Coronary artery (tissue), 2 donors: ENCODE measurements at regions not wholly inside any gene's neighbourhood (a gene's known extent, or its start where the extent isn't known, plus 50 kb on each side); places are given as distances from the start of the nearest gene placed in this dataset.

Source experiments
- DNase-seq: peaks from one replicate; pipeline ENCODE4 v3.0.0-alpha.2; 2017; ENCODE audit warnings: low spot score
- H3K27ac ChIP-seq, 2 donors: fragments of 200-600 bp; sonication (generic); one replicate each; pipeline ENCODE4 v1.5.1; 2016 to 2019
- H3K4me3 ChIP-seq: fragments of 200-600 bp; sonication (generic); 2 replicates; pipeline ENCODE4 v1.5.1; 2016; ENCODE audit warnings: mild to moderate bottlenecking, moderate library complexity
- TF ChIP-seq, protein P1 (sequence below): fragments of 200-600 bp; sonication (generic); IDR thresholded peaks from one replicate; pipeline ENCODE4 v1.5.1; 2019; ENCODE audit warnings: antibody characterized with exemption

DNA sequence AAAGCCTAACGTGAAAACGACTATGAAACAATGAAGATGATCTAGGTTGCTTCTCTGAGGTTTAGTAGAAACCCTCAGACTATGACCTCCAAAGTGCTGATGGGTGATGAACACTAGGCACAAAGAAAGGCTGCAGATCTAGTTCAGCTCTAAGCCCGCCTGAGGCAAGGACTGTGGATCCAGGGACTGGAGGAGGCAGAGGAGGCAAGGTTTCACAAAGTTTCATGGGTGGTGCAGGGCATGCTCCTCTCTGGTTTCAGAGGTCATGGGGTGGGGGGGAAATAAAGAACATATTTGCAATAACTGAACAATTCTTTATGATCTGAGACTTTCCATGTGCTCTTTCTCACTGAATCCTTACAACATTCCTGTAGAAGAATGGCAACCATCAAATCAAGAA lies 679.2 kb downstream of the NTRK3 start:
- Histone ChIP-seq H3K4me3 (no peak overlapping the region), H3K27ac (no peak overlapping the region)
- TF ChIP-seq, protein P1, sequence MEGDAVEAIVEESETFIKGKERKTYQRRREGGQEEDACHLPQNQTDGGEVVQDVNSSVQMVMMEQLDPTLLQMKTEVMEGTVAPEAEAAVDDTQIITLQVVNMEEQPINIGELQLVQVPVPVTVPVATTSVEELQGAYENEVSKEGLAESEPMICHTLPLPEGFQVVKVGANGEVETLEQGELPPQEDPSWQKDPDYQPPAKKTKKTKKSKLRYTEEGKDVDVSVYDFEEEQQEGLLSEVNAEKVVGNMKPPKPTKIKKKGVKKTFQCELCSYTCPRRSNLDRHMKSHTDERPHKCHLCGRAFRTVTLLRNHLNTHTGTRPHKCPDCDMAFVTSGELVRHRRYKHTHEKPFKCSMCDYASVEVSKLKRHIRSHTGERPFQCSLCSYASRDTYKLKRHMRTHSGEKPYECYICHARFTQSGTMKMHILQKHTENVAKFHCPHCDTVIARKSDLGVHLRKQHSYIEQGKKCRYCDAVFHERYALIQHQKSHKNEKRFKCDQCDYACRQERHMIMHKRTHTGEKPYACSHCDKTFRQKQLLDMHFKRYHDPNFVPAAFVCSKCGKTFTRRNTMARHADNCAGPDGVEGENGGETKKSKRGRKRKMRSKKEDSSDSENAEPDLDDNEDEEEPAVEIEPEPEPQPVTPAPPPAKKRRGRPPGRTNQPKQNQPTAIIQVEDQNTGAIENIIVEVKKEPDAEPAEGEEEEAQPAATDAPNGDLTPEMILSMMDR, result no peak
- DNase-seq, result no peak

- Histone ChIP-seq H3K4me3 (no peak overlapping the region), H3K27ac (no peak overlapping the region)
- no peak for DNase-seq
- TF ChIP-seq, protein P1, result no peak
These were observed 679.9 kb downstream of the NTRK3 start for GRCh38 chr15:87576486-87577176.

DNA sequence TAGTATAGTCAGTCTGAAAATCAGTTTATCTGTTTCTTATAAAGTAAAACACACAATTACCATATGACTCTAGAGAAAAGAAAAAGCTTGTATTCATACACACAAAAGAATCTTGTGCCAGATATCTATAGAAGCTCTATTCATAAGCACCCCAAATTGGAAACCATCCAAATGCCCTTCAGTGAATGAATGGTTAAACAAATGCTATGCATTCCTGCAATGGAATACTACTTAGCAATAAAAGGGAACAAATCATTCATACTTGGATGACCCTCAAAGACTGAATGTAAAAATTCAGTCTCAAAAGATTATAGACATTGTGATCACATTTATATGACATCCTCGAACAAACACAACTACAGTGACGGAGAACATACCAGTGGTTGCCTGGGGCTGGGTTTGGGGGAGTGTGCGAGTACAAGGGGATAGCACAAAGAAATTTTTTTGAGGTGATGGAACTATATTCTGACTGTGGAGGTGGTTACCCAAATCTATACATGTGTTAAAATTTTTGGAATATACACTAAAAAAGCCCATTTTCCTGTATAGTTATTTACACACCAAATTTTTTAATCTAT lies 680.6 kb downstream of the NTRK3 start:
- TF ChIP-seq, protein P1, result no peak
- no peak for DNase-seq
- H3K27ac ChIP-seq, result no peak overlapping the region
- no peak overlapping the region for H3K4me3 ChIP-seq

- Histone ChIP-seq H3K27ac (no peak overlapping the region), H3K4me3 (no peak overlapping the region)
- no peak for DNase-seq
- TF ChIP-seq, protein P1, result no peak
These were observed 683.0 kb downstream of the NTRK3 start for GRCh38 chr15:87573534-87573933.

DNA sequence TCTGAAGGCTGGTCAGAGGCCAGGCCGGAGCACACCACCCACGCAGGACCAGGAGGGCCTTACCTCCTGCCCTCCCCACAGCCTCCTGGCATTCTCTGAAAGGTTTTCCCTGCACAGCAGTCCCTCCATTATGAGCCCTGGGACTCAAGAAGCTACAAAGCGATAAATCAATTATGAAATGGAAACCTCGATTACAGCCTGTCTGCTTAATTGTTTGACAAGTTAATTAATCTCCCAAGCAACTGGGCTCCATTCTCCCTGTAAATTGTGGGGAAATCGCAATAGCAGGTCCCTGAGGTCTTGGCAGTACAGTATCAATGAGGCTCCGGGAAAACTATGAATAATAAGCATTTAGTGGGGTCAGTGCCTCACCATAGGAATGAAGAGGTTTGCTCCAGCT lies 683.5 kb downstream of the NTRK3 start:
- DNase-seq, result no peak
- TF ChIP-seq, protein P1, result no peak
- Histone ChIP-seq H3K27ac (no peak overlapping the region), H3K4me3 (no peak overlapping the region)

GRCh38 chr15:87572381-87572910 lies 684.1 kb downstream of the NTRK3 start:
- no peak for DNase-seq
- H3K4me3 ChIP-seq, result no peak overlapping the region
- no peak overlapping the region for H3K27ac ChIP-seq
- TF ChIP-seq, protein P1, result no peak

GRCh38 chr15:87570206-87570605 lies 686.3 kb downstream of the NTRK3 start:
- no peak for DNase-seq
- Histone ChIP-seq H3K4me3 (peak overlapping the region; percentile 47), H3K27ac (no peak overlapping the region)
- TF ChIP-seq, protein P1, result no peak
